HepG2 (cell line): ENCODE measurements at regions not wholly inside any gene's neighbourhood (a gene's known extent, or its start where the extent isn't known, plus 50 kb on each side); places are given as distances from the start of the nearest gene placed in this dataset.

Experiments
- ATAC-seq: fragments of 200-7000 bp; cut with Tn5 transposase; 3 replicates; pipeline ENCODE4 v1.9.1; 2020; ENCODE audit warnings: mild to moderate bottlenecking, moderate library complexity
- BruUV-seq: library from RNA; stranded (reverse); fragments of 400-500 nt; replicated peaks from 2 replicates; lab custom pipeline; 2021; lab: Mats Ljungman, UMichigan
- CTCF ChIA-PET: fragments of 300-600 bp; formaldehyde crosslinking; extraction: SDS; loops from one replicate; lab custom pipeline; 2021; ENCODE audit warnings: low total read pairs, inconsistent platforms, low intra/inter-chr PET ratio; lab: Yijun Ruan, JAX
- POLR2A ChIA-PET: fragments of 350-600 bp; sonication (Branson Sonifier 250); formaldehyde crosslinking; loops from one replicate; lab custom pipeline; 2020; ENCODE audit warnings: antibody characterized with exemption, inconsistent platforms; lab: Yijun Ruan, JAX
- DNase-seq: peaks from one replicate; pipeline ENCODE4 v3.0.0-alpha.2; 2015; ENCODE audit warnings: low spot score
- FAIRE-seq: peaks from 3 replicates; lab custom pipeline; 2011; peaks lifted over from hg19 to GRCh38; lab: Jason Lieb, UNC
- H2AFZ ChIP-seq: one replicate; pipeline ENCODE4 v1.6.1; 2011; ENCODE audit warnings: low read length, inconsistent platforms
- H3K27ac ChIP-seq: fragments of 300-600 bp; 3 replicates; pipeline ENCODE4 v1.8.0; 2011; ENCODE audit warnings: mixed run types, mild to moderate bottlenecking, mixed read lengths, low read length, inconsistent platforms; ENCODE audit not compliant: insufficient read depth; ENCODE audit errors: extremely low read length
- H3K27me3 ChIP-seq, 2 experiments: fragments of 200-600 bp in 1 of 2; 2 replicates in 1 of 2; 3 replicates in 1 of 2; pipeline versions ENCODE4 v1.6.0 to v1.8.0; 2011; ENCODE audit warnings: low read length in 2 of 2, mild to moderate bottlenecking in 2 of 2, moderate library complexity in 2 of 2, inconsistent platforms in 1 of 2; ENCODE audit not compliant: insufficient read depth in 2 of 2, control insufficient read depth in 1 of 2
- H3K36me3 ChIP-seq, 2 experiments: fragments of 200-600 bp in 1 of 2; replicated peaks in 1 of 2; 2 replicates in 1 of 2; 3 replicates in 1 of 2; pipeline versions ENCODE4 v1.5.1 to v1.8.0; 2011; ENCODE audit warnings: low read length in 2 of 2, inconsistent platforms in 1 of 2; ENCODE audit not compliant: insufficient read depth in 2 of 2, control insufficient read depth in 1 of 2
- H3K4me1 ChIP-seq: 2 replicates; pipeline ENCODE4 v1.5.1; 2012; ENCODE audit warnings: low read length, inconsistent platforms; ENCODE audit not compliant: insufficient read depth
- H3K4me2 ChIP-seq: 2 replicates; pipeline ENCODE4 v1.6.0; 2011; ENCODE audit warnings: low read depth, low read length, inconsistent platforms
- H3K4me3 ChIP-seq, 3 experiments: fragments of 200-600 bp in 1 of 3; sonication (generic), shearing (Covaris generic) in 1 of 3; replicated peaks in 1 of 3; 2 replicates each; pipeline ENCODE4 v1.5.1; 2011 to 2016; ENCODE audit warnings: low read length in 3 of 3, inconsistent platforms in 2 of 3, low read depth in 2 of 3, mild to moderate bottlenecking in 2 of 3, control low read depth in 1 of 3, mixed read lengths in 1 of 3; ENCODE audit not compliant: insufficient read depth in 1 of 3
- H3K79me2 ChIP-seq: one replicate; pipeline ENCODE4 v1.6.1; 2011; ENCODE audit warnings: low read length, inconsistent platforms; ENCODE audit not compliant: insufficient read depth
- H3K9ac ChIP-seq: 2 replicates; pipeline ENCODE4 v1.6.0; 2011; ENCODE audit warnings: mild to moderate bottlenecking, low read depth, low read length, inconsistent platforms; ENCODE audit not compliant: insufficient read depth
- H3K9me3 ChIP-seq: 2 replicates; pipeline ENCODE4 v1.5.1; 2012; ENCODE audit warnings: mild to moderate bottlenecking, low read length
- H4K20me1 ChIP-seq: 2 replicates; pipeline ENCODE4 v1.6.0; 2011; ENCODE audit warnings: inconsistent platforms, mild to moderate bottlenecking, low read length, moderate library complexity; ENCODE audit not compliant: insufficient read depth
- CREM ChIP-seq, 2 experiments: sonication (generic) in 1 of 2; formaldehyde crosslinking in 1 of 2; IDR thresholded peaks; 2 replicates each; pipeline versions ENCODE4 v1.4.0 to v1.6.1; 2016 to 2020; ENCODE audit warnings: antibody characterized with exemption in 1 of 2, mild to moderate bottlenecking in 1 of 2, missing genetic modification reagents in 1 of 2
- EP300 ChIP-seq, 3 experiments: sonication (generic) in 1 of 3; formaldehyde crosslinking in 1 of 3; IDR thresholded peaks; 2 replicates each; pipeline versions ENCODE4 v1.5.1 to v1.6.1; 2011 to 2020; ENCODE audit warnings: low read depth in 2 of 3, low read length in 2 of 3, borderline replicate concordance in 1 of 3, improper control_type of control experiment in 1 of 3, mild to moderate bottlenecking in 1 of 3, missing genetic modification reagents in 1 of 3, moderate library complexity in 1 of 3
- HNRNPLL ChIP-seq: fragments of 200-400 bp; formaldehyde crosslinking; IDR thresholded peaks from 2 replicates; pipeline ENCODE4 v1.6.1; 2017; ENCODE audit warnings: mild to moderate bottlenecking, low read depth, low read length; ENCODE audit not compliant: poor library complexity, severe bottlenecking
- MAFK ChIP-seq, 2 experiments: IDR thresholded peaks in 1 of 2; conservative IDR thresholded peaks in 1 of 2; 2 replicates each; pipeline ENCODE4 v1.6.1; 2011; ENCODE audit warnings: improper control_type of control experiment in 2 of 2, low read length in 2 of 2
- NFIB ChIP-seq: sonication (generic); formaldehyde crosslinking; IDR thresholded peaks from 2 replicates; pipeline ENCODE4 v1.9.0; 2021; ENCODE audit warnings: missing genetic modification reagents, mild to moderate bottlenecking, borderline replicate concordance
- PHF5A ChIP-seq: IDR thresholded peaks from one replicate; pipeline ENCODE4 v1.6.1; 2018; ENCODE audit warnings: low read depth, missing genetic modification reagents; ENCODE audit not compliant: unreplicated experiment
- RBM39 ChIP-seq: fragments of 200-400 bp; formaldehyde crosslinking; IDR thresholded peaks from one replicate; pipeline ENCODE4 v1.6.1; 2018; ENCODE audit warnings: antibody characterized with exemption, mild to moderate bottlenecking, low read depth, low read length; ENCODE audit not compliant: poor library complexity, severe bottlenecking
- ZFP37 ChIP-seq: sonication (generic); formaldehyde crosslinking; IDR thresholded peaks from 2 replicates; pipeline ENCODE4 v1.4.0; 2020; ENCODE audit warnings: missing genetic modification reagents, borderline replicate concordance
- ZNF20 ChIP-seq: sonication (generic); formaldehyde crosslinking; IDR thresholded peaks from 2 replicates; pipeline ENCODE4 v1.4.0; 2020; ENCODE audit warnings: mild to moderate bottlenecking, moderate library complexity, missing genetic modification reagents
- ZNF510 ChIP-seq: sonication (generic); formaldehyde crosslinking; IDR thresholded peaks from 2 replicates; pipeline ENCODE4 v1.4.0; 2020; ENCODE audit warnings: low read depth, mild to moderate bottlenecking, missing genetic modification reagents
- ZNF883 ChIP-seq: sonication (generic); formaldehyde crosslinking; IDR thresholded peaks from 2 replicates; pipeline ENCODE4 v1.5.1; 2020; ENCODE audit warnings: mild to moderate bottlenecking, missing genetic modification reagents; ENCODE audit errors: not compliant biosample characterization
- WGBS: methylation state at CpG from one replicate; pipeline ENCODE4 v1.1.6; 2017; ENCODE audit warnings: low lambda C conversion rate; 5-methylcytosine and 5-hydroxymethylcytosine counted together
- in situ Hi-C: cut with HindIII; loops from 2 replicates; pipeline ENCODE4 v1.10.0; 2017; ENCODE audit warnings: low pct_unique_long_range_greater_than_20kb; ENCODE audit not compliant: extremely low pct_ligation_motif_present
- intact Hi-C: fragments of 100-400 bp; cut with micrococcal nuclease; formaldehyde crosslinking; loops from one replicate; pipeline ENCODE4 v1.10.0; 2022; ENCODE audit not compliant: unreplicated experiment
- TF ChIP-seq, protein P1 (sequence below): sonication (generic); formaldehyde crosslinking; conservative IDR thresholded peaks from 2 replicates; pipeline ENCODE4 v1.8.0; 2022; ENCODE audit warnings: low read depth, missing genetic modification reagents
- TF ChIP-seq, protein P2 (sequence below): sonication (generic); formaldehyde crosslinking; IDR thresholded peaks from 2 replicates; pipeline ENCODE4 v1.4.0; 2020; ENCODE audit warnings: missing genetic modification reagents

DNA sequence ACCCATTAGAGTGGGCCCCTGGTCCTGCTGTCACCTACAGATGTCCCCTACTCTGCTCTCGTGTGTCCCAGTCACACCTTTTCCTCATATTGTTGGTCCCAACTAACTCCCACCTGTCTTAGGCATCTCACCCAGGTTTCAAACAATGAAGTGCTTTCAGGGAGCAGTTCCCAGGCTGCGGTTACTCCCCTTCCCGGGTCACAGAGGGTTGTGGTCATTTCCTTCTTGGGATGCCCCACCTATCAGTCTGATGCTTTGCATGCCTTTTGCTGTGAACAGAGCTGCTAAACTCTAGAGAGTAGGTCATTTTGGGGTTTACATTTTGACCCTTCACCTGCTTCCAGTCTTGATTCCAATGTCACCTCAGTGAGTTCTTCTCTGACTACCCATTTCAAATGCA is 181.6 kb downstream of the CDC5L start (continued):
- TF ChIP-seq, protein P1, sequence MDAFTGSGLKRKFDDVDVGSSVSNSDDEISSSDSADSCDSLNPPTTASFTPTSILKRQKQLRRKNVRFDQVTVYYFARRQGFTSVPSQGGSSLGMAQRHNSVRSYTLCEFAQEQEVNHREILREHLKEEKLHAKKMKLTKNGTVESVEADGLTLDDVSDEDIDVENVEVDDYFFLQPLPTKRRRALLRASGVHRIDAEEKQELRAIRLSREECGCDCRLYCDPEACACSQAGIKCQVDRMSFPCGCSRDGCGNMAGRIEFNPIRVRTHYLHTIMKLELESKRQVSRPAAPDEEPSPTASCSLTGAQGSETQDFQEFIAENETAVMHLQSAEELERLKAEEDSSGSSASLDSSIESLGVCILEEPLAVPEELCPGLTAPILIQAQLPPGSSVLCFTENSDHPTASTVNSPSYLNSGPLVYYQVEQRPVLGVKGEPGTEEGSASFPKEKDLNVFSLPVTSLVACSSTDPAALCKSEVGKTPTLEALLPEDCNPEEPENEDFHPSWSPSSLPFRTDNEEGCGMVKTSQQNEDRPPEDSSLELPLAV (CRISPR knock-in tag) = no peak
- TF ChIP-seq ZNF510 (CRISPR knock-in tag) (no peak), ZNF20 (no peak), MAFK (conservative IDR thresholded peaks at IDR 0.05 in 1 of 2, IDR thresholded peaks at IDR 0.05 in 1 of 2; ENCODE audit: low read length in 2 of 2) (no peak), NFIB (CRISPR knock-in tag) (no peak), CREM (IDR thresholded peaks at IDR 0.05) (no peak), CREM (CRISPR knock-in tag; IDR thresholded peaks at IDR 0.05) (no peak)
- TF ChIP-seq, protein P2, sequence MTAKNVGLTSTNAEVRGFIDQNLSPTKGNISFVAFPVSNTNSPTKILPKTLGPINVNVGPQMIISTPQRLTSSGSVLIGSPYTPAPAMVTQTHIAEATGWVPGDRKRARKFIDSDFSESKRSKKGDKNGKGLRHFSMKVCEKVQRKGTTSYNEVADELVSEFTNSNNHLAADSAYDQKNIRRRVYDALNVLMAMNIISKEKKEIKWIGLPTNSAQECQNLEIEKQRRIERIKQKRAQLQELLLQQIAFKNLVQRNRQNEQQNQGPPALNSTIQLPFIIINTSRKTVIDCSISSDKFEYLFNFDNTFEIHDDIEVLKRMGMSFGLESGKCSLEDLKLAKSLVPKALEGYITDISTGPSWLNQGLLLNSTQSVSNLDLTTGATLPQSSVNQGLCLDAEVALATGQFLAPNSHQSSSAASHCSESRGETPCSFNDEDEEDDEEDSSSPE (CRISPR knock-in tag) = no peak

DNA sequence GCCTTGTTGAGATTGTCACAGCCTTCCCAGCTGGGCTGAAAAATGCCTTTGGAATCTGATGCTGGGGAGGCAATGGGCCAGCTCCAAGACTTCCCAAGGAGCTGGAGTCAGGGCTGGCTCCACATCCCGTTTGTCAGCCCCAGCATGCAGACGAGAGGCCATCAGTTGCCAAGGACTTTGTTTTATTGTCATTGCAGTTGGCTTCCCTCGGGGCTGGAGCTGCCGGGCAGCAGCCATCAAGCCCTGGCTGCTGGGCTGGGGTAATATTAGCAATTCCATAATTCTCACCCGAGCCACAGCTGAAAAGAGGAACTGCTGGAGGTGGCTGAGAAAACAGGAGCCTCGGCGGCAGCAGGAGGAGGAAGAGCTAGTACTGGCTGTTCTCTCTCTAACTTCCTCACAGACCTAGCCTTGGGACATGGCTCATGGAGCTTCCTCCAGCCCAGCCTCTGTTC is 182.5 kb downstream of the CDC5L start:
- POLR2A ChIA-PET = no interaction called here
- TF ChIP-seq EP300 (IDR thresholded peaks at IDR 0.05; ENCODE audit: low read depth in 2 of 2, low read length in 2 of 2) (no peak), EP300 (CRISPR knock-in tag; IDR thresholded peaks at IDR 0.05; ENCODE audit: borderline replicate concordance) (no peak), HNRNPLL (no peak), RBM39 (no peak), ZFP37 (CRISPR knock-in tag) (no peak), ZNF883 (no peak), PHF5A (no peak)

More for the DNA sequence above, 182.5 kb downstream of the CDC5L start:
- Histone ChIP-seq H3K27ac (no peak overlapping the region), H3K4me1 (no peaks in the 10 kb centered on the region), H3K9me3 (no peaks in the 10 kb centered on the region), H3K4me2 (no peak overlapping the region), H3K27me3 (peaks cover 0 to 3% of the 10 kb centered on the region in 2 experiments; a peak in 2 of 5 replicates), H3K4me3 (no peak overlapping the region), H3K36me3 (no peaks in the 10 kb centered on the region), H3K9ac (no peak overlapping the region), H3K79me2 (no peaks in the 10 kb centered on the region), H4K20me1 (no peaks in the 10 kb centered on the region), H2AFZ (no peak overlapping the region)
- intact Hi-C loops (no loop called here), in situ Hi-C loops (no loop called here)
- BruUV-seq = no TSS peak
- WGBS = 19% methylated on average over 7 of the region's 7 CpGs
- ATAC-seq (no peak), FAIRE-seq (no peak), DNase-seq (no peak)
- CTCF ChIA-PET = no interaction called here
